ENCODE measurements at regions not wholly inside any gene's neighbourhood (a gene's known extent, or its start where the extent isn't known, plus 50 kb on each side); places are given as distances from the start of the nearest gene placed in this dataset.

DNA sequence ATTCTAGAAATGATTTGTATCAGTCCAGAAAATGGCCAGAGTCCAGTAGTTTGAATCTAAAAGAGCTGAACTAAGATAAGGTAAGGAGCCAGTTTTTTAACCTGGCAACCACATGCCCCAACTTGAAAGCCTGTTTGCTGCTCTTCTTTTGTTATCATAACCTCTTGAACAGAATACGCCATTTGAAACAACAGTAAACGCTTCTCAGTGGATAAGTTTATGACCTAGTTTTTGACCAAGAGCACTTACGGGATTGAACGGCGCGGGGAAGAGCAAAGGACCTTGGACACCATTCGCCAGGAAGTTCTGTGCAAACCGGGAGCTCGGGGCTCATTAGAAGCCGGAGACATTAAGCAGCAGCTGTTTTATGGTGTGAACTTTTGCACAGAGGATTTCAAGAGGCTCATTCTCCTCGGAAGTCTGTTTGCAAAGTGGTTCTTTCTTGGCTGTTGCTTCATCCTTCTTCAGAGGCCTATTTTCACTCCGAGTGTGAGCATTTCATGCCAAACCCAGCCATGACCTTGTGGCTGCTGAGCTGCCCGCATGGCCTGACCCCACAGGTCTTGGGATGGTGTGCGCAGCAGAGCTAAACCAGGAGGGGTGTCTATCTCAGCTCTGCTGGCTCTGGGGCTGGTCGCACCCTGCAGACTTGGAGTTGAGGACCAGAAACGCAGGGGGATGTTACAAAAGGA, 215.1 kb downstream of the SOX4 start:
- DNase-seq (ENCODE audit: low read depth), result no peak

DNA sequence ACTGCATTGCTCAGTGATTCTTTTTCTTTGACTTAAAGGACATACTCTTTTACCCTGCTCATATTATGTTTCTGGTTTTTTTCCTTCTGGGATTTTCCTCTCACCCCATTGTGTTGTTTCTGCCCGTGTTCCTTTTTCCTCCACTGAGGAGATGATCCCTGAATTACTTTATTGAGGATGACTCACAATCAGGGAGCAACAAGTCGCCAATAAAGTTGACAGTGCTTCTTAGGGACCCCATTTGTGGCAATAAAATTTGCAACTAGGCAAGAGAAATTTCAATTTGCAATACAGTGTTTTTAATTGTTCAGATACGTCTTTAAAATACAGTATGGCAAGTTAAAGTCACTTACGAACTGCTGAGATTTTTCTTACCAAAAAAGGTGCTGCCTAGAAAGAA, 217.9 kb downstream of the SOX4 start:
- DNase-seq (ENCODE audit: low read depth), result no peak

DNA sequence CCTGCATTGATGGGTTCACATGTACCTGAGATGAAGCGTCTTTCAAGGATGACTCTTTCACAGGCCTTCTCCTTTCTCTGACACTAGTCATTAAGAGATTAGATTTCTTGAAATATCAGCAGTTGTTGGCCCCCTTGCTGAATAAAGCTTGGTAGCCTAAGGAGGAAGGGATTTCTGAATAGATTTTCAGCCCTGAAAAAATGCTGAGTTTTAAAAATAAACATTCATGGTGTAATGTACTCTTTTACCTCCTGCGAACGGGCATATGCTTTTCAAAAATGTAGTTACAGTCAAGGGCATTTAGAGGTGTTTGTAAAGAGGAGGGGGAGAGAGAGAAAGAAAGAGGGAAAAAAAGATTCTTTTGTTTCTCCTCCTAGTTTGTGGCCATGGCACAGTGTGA, 222.7 kb downstream of the SOX4 start:
- DNase-seq (ENCODE audit: low read depth), result no peak

- no peak for DNase-seq (ENCODE audit: low read depth)
Measured at GRCh38 chr6:21820442-21820841, 226.9 kb downstream of the SOX4 start.

- no peak for DNase-seq (ENCODE audit: low read depth)
Measured at GRCh38 chr6:21823371-21823770, 229.8 kb downstream of the SOX4 start.

GRCh38 chr6:21824431-21825177, 231.1 kb downstream of the SOX4 start:
- DNase-seq (ENCODE audit: low read depth), result no peak

- no peak for DNase-seq (ENCODE audit: low read depth)
Measured at GRCh38 chr6:21826023-21826422, 232.5 kb downstream of the SOX4 start.

GRCh38 chr6:21826904-21827303, 233.4 kb downstream of the SOX4 start:
- no peak for DNase-seq (ENCODE audit: low read depth)

GRCh38 chr6:21827425-21828202, 234.1 kb downstream of the SOX4 start:
- DNase-seq (ENCODE audit: low read depth), result no peak

GRCh38 chr6:21828704-21829103, 235.2 kb downstream of the SOX4 start:
- no peak for DNase-seq (ENCODE audit: low read depth)

GRCh38 chr6:21829126-21829525, 235.6 kb downstream of the SOX4 start:
- DNase-seq (ENCODE audit: low read depth), result no peak

DNA sequence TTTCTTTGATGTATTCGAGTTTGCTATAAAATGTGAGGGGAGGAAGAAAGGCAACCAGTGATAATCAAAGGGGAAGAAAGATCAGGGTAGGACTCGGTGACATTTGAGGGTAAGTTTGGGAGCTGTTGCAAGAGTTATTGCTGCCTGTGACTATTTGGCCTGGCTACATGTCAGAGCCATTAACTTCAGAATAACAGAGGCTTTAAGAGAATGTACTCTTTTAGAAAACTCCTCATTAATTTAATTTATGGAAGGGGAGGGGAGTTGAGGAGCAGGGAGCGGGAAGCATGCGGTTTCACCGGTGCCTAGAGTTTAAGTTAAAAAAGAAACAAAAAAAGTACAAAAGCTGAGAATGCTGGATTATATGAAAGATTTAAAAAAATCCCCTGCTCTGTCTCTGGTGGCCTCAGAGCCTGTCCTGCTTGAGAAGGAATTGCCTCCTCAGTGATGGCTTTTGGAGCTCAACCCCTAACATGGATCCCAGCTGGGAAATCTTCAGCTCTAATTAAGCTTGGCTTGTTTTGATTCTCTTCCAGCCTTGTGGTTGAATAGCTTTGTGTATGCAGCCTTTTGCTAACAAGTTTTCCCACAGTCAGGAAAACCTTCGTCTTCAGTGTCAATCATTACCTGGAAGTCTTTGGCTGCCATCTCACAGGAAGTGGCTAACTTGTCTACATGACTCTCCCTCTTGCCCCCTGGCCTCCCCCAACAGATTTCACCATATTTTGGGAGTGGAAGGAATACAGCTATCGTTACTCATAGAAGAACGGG, 238.2 kb downstream of the SOX4 start:
- no peak for DNase-seq (ENCODE audit: low read depth)

GRCh38 chr6:21836277-21836676, 242.7 kb downstream of the SOX4 start:
- no peak for DNase-seq (ENCODE audit: low read depth)

DNA sequence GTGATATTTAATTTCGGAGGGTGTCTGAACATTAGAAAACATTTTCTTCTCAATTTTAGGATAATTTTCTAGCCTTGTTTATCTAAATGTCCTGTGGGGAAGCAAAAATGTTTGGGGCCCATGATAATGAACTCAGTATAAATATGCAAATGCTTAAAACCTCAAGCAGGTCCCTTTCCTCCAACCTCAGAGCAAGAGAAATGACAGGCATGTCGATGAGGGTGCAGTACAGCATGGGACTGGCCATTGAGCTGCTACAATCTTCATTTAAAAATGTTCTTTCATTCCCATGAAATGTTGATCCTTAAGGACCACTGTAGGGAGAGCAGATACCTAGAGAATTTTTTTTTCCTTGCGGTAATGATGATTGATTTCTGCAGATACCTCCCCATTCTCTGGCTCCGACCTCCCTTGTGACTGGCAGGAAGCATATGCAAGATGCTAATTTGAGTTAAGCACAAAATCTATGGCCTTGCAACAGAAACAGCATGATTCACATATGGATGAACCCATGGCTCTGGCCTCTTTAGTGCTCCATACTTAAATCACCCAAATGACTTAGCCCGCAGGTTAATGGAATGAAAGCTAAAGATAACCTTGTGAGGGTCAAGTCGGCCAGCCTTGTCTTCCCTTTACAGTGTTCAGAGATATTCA, 243.3 kb downstream of the SOX4 start:
- DNase-seq (ENCODE audit: low read depth), result no peak

DNA sequence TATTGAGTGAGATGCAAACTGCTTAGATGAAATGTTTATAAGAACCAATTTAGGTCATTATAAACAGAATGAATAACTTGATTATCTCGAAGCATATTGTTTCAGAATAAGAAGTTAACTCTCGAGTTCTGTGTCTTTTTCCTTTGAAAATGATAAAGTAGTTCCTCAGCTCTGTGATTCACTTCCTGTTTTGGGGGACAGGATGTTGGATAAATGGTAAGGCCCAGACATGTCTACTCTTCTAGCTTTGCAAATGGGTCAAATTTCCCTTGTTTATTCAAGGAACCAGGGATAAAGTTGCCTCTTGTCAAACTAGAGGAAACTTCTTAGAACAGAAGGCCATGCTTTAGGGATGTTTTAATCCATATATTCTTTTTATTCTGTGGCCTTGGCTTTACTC, 246.9 kb downstream of the SOX4 start:
- DNase-seq (ENCODE audit: low read depth), result no peak

GRCh38 chr6:21842875-21843645, 249.5 kb downstream of the SOX4 start:
- DNase-seq (ENCODE audit: low read depth), result no peak

DNA sequence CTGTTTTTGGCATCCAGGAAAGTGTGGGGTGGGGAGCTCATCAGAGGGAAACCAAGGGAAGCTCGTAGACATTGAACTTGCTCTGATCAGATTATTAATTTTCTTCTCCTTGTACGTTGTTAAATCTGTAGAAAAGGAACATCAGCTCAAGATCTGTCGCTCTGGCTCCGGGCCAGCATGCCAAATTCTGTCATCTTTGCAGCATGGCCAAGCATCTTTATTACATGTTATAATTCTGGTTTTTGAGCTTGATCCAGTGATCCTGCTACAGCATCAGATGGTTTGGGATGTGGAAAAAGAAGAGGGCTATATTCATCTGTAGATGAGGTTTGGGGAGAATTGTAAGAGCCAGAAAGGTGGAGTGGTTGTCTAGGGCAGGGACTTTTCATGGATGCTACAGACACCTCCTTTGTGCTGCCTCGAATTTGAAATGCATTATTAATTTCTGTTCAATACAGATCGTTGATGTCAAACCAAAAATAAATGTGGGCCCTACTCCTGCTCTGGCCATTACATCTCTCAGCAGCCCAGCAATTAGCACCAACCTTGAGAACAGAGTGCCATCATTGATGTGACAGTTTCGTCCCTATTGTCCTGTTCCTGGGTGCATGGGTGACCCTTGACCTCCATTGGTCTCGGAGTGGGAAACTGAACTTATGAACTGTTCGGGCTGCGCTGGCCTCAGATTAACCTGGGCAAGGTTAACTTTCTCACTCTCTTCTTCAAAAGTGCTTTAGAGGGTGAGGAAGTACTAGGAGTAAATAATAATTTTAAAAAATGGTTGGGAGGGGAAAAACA, 250.8 kb downstream of the SOX4 start:
- DNase-seq (ENCODE audit: low read depth), result no peak

GRCh38 chr6:21845018-21845417, 251.5 kb downstream of the SOX4 start:
- DNase-seq (ENCODE audit: low read depth), result no peak

DNA sequence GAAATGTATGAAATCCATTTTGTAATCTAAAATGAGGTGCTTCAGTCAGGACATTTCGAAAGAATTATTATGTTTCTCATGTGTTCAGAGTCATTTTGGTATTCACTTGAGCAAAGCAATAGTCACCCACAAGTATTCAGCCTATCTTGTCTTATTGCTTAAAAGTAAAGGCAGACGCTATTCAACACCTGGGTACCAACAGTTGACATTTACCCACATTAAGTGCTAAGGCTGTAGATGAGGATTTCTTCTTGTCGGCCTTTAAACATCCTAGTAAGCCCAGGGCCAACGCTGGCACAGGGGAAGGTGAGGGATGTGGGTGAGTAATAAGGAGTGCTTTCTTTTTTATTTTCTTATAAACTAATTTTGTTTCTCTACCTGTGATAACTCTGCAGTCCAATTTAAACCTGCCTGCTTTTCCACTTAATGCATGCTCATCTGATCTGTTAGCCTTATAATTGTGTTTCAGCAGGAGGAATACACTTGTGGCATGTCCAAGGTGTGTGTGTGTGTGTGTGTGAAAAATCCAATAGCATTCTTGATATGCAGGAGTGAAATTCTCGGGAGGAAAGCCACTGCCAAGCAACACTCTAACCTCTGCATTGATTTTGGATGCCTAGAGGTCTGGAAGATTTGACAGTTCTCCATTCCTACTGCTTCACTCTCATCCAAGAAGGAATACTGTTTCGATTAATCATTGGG, 252.0 kb downstream of the SOX4 start:
- no peak for DNase-seq (ENCODE audit: low read depth)

Measured in forelimb muscle (tissue), 1 donor.